ENCODE measurements at regions not wholly inside any gene's neighbourhood (a gene's known extent, or its start where the extent isn't known, plus 50 kb on each side); places are given as distances from the start of the nearest gene placed in this dataset.

DNA sequence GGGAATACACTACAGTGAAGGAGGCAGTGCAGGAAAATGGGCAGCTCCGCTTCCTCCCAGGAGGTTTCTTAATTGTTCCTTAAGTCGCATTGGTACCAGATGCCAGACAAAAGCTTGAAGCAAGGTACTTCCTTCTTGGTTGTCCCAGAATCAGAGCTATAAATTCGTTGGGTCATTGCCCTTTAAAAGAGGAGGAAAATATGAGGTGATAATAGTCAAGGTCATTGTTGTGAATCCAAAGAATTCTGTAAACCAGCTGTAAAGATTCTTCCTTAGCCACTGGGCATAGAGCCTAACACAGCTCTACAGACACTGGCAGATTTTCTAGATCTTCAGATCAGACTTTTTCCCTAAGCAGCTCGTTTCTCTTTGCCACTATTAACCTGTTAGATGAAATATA is 444.1 kb upstream of the TLE4 start:
- no peak for TF ChIP-seq POLR2A (IDR thresholded peaks at IDR 0.05)
- TF ChIP-seq, protein P1, sequence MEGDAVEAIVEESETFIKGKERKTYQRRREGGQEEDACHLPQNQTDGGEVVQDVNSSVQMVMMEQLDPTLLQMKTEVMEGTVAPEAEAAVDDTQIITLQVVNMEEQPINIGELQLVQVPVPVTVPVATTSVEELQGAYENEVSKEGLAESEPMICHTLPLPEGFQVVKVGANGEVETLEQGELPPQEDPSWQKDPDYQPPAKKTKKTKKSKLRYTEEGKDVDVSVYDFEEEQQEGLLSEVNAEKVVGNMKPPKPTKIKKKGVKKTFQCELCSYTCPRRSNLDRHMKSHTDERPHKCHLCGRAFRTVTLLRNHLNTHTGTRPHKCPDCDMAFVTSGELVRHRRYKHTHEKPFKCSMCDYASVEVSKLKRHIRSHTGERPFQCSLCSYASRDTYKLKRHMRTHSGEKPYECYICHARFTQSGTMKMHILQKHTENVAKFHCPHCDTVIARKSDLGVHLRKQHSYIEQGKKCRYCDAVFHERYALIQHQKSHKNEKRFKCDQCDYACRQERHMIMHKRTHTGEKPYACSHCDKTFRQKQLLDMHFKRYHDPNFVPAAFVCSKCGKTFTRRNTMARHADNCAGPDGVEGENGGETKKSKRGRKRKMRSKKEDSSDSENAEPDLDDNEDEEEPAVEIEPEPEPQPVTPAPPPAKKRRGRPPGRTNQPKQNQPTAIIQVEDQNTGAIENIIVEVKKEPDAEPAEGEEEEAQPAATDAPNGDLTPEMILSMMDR (IDR thresholded peaks at IDR 0.05) = no peak
- TF ChIP-seq EP300 (IDR thresholded peaks at IDR 0.05; ENCODE audit: low read depth) = no peak
- no peak for TF ChIP-seq POLR2AphosphoS5 (IDR thresholded peaks at IDR 0.05)
- H3K27ac ChIP-seq = no peak overlapping the region
- in situ Hi-C loops (cut with MboI; ENCODE audit: low pct_ligation_motif_present in 1 of 4, low pct_unique_long_range_greater_than_20kb in 1 of 4, low sequenced_read_pairs in 3 of 4) = no loop called here
- H3K27me3 ChIP-seq = no peaks in the 10 kb centered on the region
- H3K4me1 ChIP-seq = no peaks in the 10 kb centered on the region
- no peak for DNase-seq
- no peak overlapping the region for H3K4me3 ChIP-seq
- intact Hi-C loops (cut with DNase I; ENCODE audit: low total_unique reads) = no loop called here
- no peaks in the 10 kb centered on the region for H3K36me3 ChIP-seq
- 44 to 50% methylated on average over 4 of the region's 4 CpGs for WGBS, 2 donors (ENCODE audit: low coverage in 1 of 2)
- H3K9me3 ChIP-seq = no peaks in the 10 kb centered on the region

DNA sequence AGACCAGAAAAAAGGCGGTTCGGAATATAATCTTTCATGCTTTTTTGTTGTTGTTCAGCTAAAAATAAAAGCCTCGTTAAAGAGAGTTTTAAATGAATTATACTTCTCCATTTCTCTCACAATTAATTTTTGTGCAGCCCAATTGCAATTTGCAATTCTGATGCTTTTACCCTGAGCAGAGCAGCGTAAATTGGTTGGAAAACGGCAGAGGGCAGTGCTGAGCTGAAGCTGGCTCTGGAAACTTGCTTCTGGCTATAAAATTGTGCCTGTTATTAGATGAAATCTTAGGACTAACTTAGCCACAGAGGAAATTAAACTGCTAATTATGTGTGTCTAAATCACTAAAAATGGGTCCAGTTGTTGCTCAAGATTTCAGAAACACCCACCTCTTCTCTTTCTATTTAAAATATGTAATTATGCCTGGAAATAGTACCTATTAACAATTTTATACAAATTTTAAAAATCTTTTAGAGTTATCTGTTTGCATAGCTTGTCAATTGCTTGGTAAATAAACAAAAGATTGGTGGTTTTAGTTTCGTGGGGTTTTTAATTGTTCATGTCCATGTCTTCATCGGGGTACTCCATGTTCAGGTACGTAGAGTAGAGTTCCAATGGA is 441.8 kb upstream of the TLE4 start:
- H3K4me1 ChIP-seq = no peaks in the 10 kb centered on the region
- no peaks in the 10 kb centered on the region for H3K36me3 ChIP-seq
- intact Hi-C loops (cut with DNase I; ENCODE audit: low total_unique reads) = no loop called here
- TF ChIP-seq, protein P1 (IDR thresholded peaks at IDR 0.05) = peak; percentile 51 to 69 (median 64)
- no peak for TF ChIP-seq EP300 (IDR thresholded peaks at IDR 0.05; ENCODE audit: low read depth)
- H3K27me3 ChIP-seq = no peaks in the 10 kb centered on the region
- in situ Hi-C loops (cut with MboI; ENCODE audit: low pct_ligation_motif_present in 1 of 4, low pct_unique_long_range_greater_than_20kb in 1 of 4, low sequenced_read_pairs in 3 of 4) = no loop called here
- 47 to 48% methylated on average over 8 of the region's 8 CpGs for WGBS, 2 donors (ENCODE audit: low coverage in 1 of 2)
- H3K27ac ChIP-seq = no peak overlapping the region
- no peaks in the 10 kb centered on the region for H3K9me3 ChIP-seq
- peak; percentile 29 for DNase-seq
- no peak overlapping the region for H3K4me3 ChIP-seq

DNA sequence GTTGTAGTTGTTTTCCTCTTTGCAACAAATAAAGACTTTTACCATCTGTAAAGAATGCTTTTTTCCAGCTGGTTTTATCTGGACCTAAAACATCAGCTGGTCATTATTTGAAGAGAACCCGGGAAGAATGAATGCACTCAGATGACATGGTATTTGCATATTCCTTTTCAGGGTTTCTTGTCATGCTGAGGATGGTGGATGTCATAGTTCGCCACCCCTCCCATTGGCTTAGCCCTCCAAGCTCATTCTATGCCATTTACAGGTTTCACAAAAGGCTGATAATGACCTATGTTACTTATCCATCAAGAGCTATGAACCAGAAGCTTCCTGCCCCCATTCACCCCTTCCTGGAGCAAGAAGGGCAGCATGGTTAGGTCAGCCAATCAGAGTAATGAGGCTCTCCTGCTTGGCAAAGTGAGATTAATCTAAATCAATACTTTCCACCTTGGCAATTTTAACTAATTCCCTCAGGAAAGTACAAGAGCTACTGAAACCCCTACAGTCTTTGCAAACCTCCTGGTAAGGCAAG is 440.5 kb upstream of the TLE4 start:
- in situ Hi-C loops (cut with MboI; ENCODE audit: low pct_ligation_motif_present in 1 of 4, low pct_unique_long_range_greater_than_20kb in 1 of 4, low sequenced_read_pairs in 3 of 4) = no loop called here
- Histone ChIP-seq H3K4me3 (no peak overlapping the region), H3K36me3 (no peaks in the 10 kb centered on the region), H3K27me3 (no peaks in the 10 kb centered on the region), H3K27ac (no peak overlapping the region), H3K4me1 (no peaks in the 10 kb centered on the region), H3K9me3 (no peaks in the 10 kb centered on the region)
- no peak for TF ChIP-seq EP300 (IDR thresholded peaks at IDR 0.05; ENCODE audit: low read depth)
- DNase-seq = no peak
- WGBS, 2 donors (ENCODE audit: low coverage in 1 of 2) = 38 to 78% methylated on average over 1 to 2 of the region's 2 CpGs
- intact Hi-C loops (cut with DNase I; ENCODE audit: low total_unique reads) = no loop called here

DNA sequence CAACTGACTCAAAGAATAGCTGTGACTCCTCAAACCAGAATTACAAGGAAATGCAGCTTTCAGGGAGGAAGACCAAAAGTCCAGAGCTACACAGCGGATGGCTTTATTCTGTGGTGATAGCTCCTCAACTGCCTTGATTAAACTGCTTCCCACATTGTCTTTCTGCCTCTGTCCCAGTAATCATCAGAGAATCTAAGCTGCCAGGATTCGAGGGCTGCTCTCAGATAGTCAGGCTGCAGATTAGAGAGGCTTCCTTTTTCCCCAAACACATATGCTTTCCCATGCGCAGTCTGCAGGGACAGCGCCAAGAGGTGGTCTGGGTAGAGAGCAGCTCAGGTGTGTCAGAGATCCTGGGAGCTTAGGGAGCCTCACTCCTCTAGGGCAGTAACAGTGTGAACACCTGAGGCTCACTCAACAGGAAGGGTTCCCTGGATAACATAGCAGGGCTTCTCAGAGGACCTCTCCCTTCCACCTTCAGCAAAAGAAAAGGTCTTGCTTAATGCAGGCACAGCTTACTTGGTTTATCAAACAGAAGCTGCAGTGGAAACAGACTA is 439.9 kb upstream of the TLE4 start:
- TF ChIP-seq POLR2AphosphoS5 (IDR thresholded peaks at IDR 0.05) = no peak
- TF ChIP-seq POLR2A (IDR thresholded peaks at IDR 0.05) = no peak
- TF ChIP-seq EP300 (IDR thresholded peaks at IDR 0.05; ENCODE audit: low read depth) = no peak
- TF ChIP-seq, protein P1 (IDR thresholded peaks at IDR 0.05) = no peak
- no peaks in the 10 kb centered on the region for H3K4me1 ChIP-seq
- no peaks in the 10 kb centered on the region for H3K27me3 ChIP-seq
- H3K4me3 ChIP-seq = no peak overlapping the region
- no peak for DNase-seq
- no peaks in the 10 kb centered on the region for H3K9me3 ChIP-seq
- in situ Hi-C loops (cut with MboI; ENCODE audit: low pct_ligation_motif_present in 1 of 4, low pct_unique_long_range_greater_than_20kb in 1 of 4, low sequenced_read_pairs in 3 of 4) (no loop called here), intact Hi-C loops (cut with DNase I; ENCODE audit: low total_unique reads) (no loop called here)
- WGBS, 2 donors (ENCODE audit: low coverage in 1 of 2) = 20 to 45% methylated on average over 1 to 4 of the region's 4 CpGs
- H3K27ac ChIP-seq = no peak overlapping the region
- no peaks in the 10 kb centered on the region for H3K36me3 ChIP-seq

DNA sequence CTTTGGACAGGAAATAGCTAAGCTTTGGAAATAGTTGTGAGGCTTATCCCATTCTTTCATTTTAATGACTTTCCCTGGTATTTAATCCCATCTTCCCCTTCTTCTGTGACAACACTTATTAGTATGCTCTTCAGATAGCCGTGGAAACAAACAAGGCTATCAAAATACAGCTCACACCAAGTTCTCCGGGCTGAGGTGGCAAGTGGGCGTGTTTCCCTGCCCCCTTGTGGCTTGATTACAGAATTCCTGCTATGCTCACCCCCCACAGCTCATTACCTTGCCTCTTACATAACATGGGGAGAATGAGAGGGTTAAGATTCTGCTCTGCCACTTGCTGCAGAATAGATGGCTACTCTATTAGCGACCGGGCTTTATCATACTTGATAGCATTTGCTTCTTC is 437.1 kb upstream of the TLE4 start:
- WGBS, 2 donors (ENCODE audit: low coverage in 1 of 2) = 49 to 72% methylated on average over 3 to 5 of the region's 5 CpGs
- H3K27me3 ChIP-seq = no peaks in the 10 kb centered on the region
- no peaks in the 10 kb centered on the region for H3K4me1 ChIP-seq
- in situ Hi-C loops (cut with MboI; ENCODE audit: low pct_ligation_motif_present in 1 of 4, low pct_unique_long_range_greater_than_20kb in 1 of 4, low sequenced_read_pairs in 3 of 4) (no loop called here), intact Hi-C loops (cut with DNase I; ENCODE audit: low total_unique reads) (no loop called here)
- H3K4me3 ChIP-seq = no peak overlapping the region
- DNase-seq = no peak
- TF ChIP-seq, protein P1 (IDR thresholded peaks at IDR 0.05) = no peak
- no peak for TF ChIP-seq POLR2AphosphoS5 (IDR thresholded peaks at IDR 0.05)
- no peak for TF ChIP-seq POLR2A (IDR thresholded peaks at IDR 0.05)
- TF ChIP-seq EP300 (IDR thresholded peaks at IDR 0.05; ENCODE audit: low read depth) = no peak
- no peaks in the 10 kb centered on the region for H3K9me3 ChIP-seq
- H3K36me3 ChIP-seq = no peaks in the 10 kb centered on the region
- H3K27ac ChIP-seq = no peak overlapping the region

Data from transverse colon (tissue), 4 donors.